SK-N-SH treated with all-trans-retinoic acid at 6 μM for 48 hours (cell line): ENCODE measurements at regions not wholly inside any gene's neighbourhood (a gene's known extent, or its start where the extent isn't known, plus 50 kb on each side); places are given as distances from the start of the nearest gene placed in this dataset.
A peak's percentile ranks its signal among the peaks of the same experiment; 100 is the strongest.

Experiments used
- ATAC-seq: fragments of 200-7000 bp; cut with Tn5 transposase; 3 replicates; pipeline ENCODE4 v1.9.1; 2020; ENCODE audit warnings: mild to moderate bottlenecking, moderate library complexity
- ARNTL ChIP-seq: fragments of 450-650 bp; formaldehyde crosslinking; IDR thresholded peaks from 2 replicates; pipeline ENCODE4 v1.5.0; 2020; ENCODE audit warnings: low read depth, mild to moderate bottlenecking, moderate library complexity, borderline replicate concordance
- BACH2 ChIP-seq: fragments of 250-450 bp; sonication (Bioruptor Pico); IDR thresholded peaks from 2 replicates; pipeline ENCODE4 v1.9.0; 2021; ENCODE audit warnings: mild to moderate bottlenecking, borderline replicate concordance
- CREB5 ChIP-seq: fragments of 250-450 bp; sonication (Bioruptor Pico); IDR thresholded peaks from 2 replicates; pipeline ENCODE4 v1.5.1; 2020; ENCODE audit warnings: low read depth, mild to moderate bottlenecking, moderate library complexity
- CSDC2 ChIP-seq: fragments of 250-450 bp; sonication (Bioruptor Pico); IDR thresholded peaks from 2 replicates; pipeline ENCODE4 v1.5.0; 2020; ENCODE audit warnings: mild to moderate bottlenecking, moderate library complexity
- ESRRG ChIP-seq: fragments of 250-450 bp; sonication (Bioruptor Pico); IDR thresholded peaks from 2 replicates; pipeline ENCODE4 v1.6.1; 2021; ENCODE audit warnings: mild to moderate bottlenecking
- ISL1 ChIP-seq: fragments of 250-450 bp; sonication (Bioruptor Pico); IDR thresholded peaks from 2 replicates; pipeline ENCODE4 v2.1.2; 2022; ENCODE audit warnings: mild to moderate bottlenecking, moderate library complexity
- OSR1 ChIP-seq: fragments of 250-450 bp; sonication (Bioruptor Pico); IDR thresholded peaks from 2 replicates; pipeline ENCODE4 v1.8.0; 2022; ENCODE audit warnings: moderate library complexity, mild to moderate bottlenecking, inconsistent platforms
- POU6F1 ChIP-seq: fragments of 250-450 bp; sonication (Bioruptor Pico); IDR thresholded peaks from 2 replicates; pipeline ENCODE4 v1.8.0; 2021; ENCODE audit warnings: low read depth, mild to moderate bottlenecking, moderate library complexity, borderline replicate concordance
- PPARA ChIP-seq: fragments of 250-450 bp; sonication (Bioruptor Pico); IDR thresholded peaks from 2 replicates; pipeline ENCODE4 v1.5.0; 2020; ENCODE audit warnings: mild to moderate bottlenecking, borderline replicate concordance
- RARB ChIP-seq: fragments of 250-450 bp; sonication (Bioruptor Pico); IDR thresholded peaks from 2 replicates; pipeline ENCODE4 v1.8.0; 2021; ENCODE audit warnings: mild to moderate bottlenecking, moderate library complexity
- SNAI2 ChIP-seq: fragments of 250-450 bp; sonication (Bioruptor Pico); IDR thresholded peaks from 2 replicates; pipeline ENCODE4 v1.5.0; 2020; ENCODE audit warnings: mild to moderate bottlenecking, moderate library complexity
- TCF4 ChIP-seq: fragments of 250-450 bp; sonication (Bioruptor Pico); IDR thresholded peaks from 2 replicates; pipeline ENCODE4 v1.8.0; 2021; ENCODE audit warnings: mild to moderate bottlenecking, moderate library complexity, borderline replicate concordance
- TOX ChIP-seq: fragments of 250-450 bp; sonication (Bioruptor Pico); IDR thresholded peaks from 2 replicates; pipeline ENCODE4 v1.8.0; 2021; ENCODE audit warnings: mild to moderate bottlenecking, moderate library complexity, borderline replicate concordance
- TSHZ2 ChIP-seq: fragments of 250-450 bp; sonication (Bioruptor Pico); IDR thresholded peaks from 2 replicates; pipeline ENCODE4 v1.5.0; 2020; ENCODE audit warnings: mild to moderate bottlenecking, moderate library complexity
- ZC3H10 ChIP-seq: fragments of 250-450 bp; sonication (Bioruptor Pico); IDR thresholded peaks from 2 replicates; pipeline ENCODE4 v1.5.1; 2021; ENCODE audit warnings: mild to moderate bottlenecking, moderate library complexity
- ZFP3 ChIP-seq: fragments of 250-450 bp; sonication (Bioruptor Pico); IDR thresholded peaks from 2 replicates; pipeline ENCODE4 v1.5.0; 2020; ENCODE audit warnings: mild to moderate bottlenecking, moderate library complexity
- ZFP30 ChIP-seq: fragments of 450-650 bp; formaldehyde crosslinking; IDR thresholded peaks from 2 replicates; pipeline ENCODE4 v1.5.0; 2022; ENCODE audit warnings: mild to moderate bottlenecking, moderate library complexity
- ZNF565 ChIP-seq: fragments of 450-650 bp; formaldehyde crosslinking; conservative IDR thresholded peaks from 2 replicates; pipeline ENCODE4 v1.5.0; 2020; ENCODE audit warnings: low read depth, mild to moderate bottlenecking, moderate library complexity
- ZNF70 ChIP-seq: fragments of 450-650 bp; formaldehyde crosslinking; IDR thresholded peaks from 2 replicates; pipeline ENCODE4 v1.5.0; 2020; ENCODE audit warnings: mild to moderate bottlenecking, moderate library complexity
- ZNF8 ChIP-seq: fragments of 450-650 bp; formaldehyde crosslinking; IDR thresholded peaks from 2 replicates; pipeline ENCODE4 v1.5.0; 2020; ENCODE audit warnings: mild to moderate bottlenecking, moderate library complexity
- TF ChIP-seq, protein P1 (sequence below): fragments of 250-450 bp; sonication (Bioruptor Pico); IDR thresholded peaks from 2 replicates; pipeline ENCODE4 v1.5.1; 2021; ENCODE audit warnings: mild to moderate bottlenecking, moderate library complexity

- no peak for ATAC-seq
- TF ChIP-seq ARNTL (CRISPR knock-in tag) (no peak), ISL1 (CRISPR knock-in tag) (no peak), ZNF70 (CRISPR knock-in tag) (no peak), ZFP3 (CRISPR knock-in tag) (no peak), TCF4 (CRISPR knock-in tag) (no peak), RARB (CRISPR knock-in tag) (no peak), BACH2 (CRISPR knock-in tag) (no peak)
- TF ChIP-seq, protein P1, sequence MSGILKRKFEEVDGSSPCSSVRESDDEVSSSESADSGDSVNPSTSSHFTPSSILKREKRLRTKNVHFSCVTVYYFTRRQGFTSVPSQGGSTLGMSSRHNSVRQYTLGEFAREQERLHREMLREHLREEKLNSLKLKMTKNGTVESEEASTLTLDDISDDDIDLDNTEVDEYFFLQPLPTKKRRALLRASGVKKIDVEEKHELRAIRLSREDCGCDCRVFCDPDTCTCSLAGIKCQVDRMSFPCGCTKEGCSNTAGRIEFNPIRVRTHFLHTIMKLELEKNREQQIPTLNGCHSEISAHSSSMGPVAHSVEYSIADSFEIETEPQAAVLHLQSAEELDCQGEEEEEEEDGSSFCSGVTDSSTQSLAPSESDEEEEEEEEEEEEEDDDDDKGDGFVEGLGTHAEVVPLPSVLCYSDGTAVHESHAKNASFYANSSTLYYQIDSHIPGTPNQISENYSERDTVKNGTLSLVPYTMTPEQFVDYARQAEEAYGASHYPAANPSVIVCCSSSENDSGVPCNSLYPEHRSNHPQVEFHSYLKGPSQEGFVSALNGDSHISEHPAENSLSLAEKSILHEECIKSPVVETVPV (CRISPR knock-in tag), result no peak
- TF ChIP-seq, all 23 proteins: peak for 0
These were observed 56.9 kb downstream of the PRR15 start for GRCh38 chr7:29620556-29620930.

GRCh38 chr7:29622335-29623265 is 59.0 kb downstream of the PRR15 start:
- peak; percentile 96 for ATAC-seq
- TF ChIP-seq ISL1 (CRISPR knock-in tag) (peak; percentile 86), TOX (0 out of 2 replicates have a peak, but pooled peaks have one; percentile 67), TSHZ2 (CRISPR knock-in tag) (no peak), ZFP3 (CRISPR knock-in tag) (peak; percentile 35; the same call in 1 of the 2 replicates), POU6F1 (CRISPR knock-in tag) (0 out of 2 replicates have a peak, but pooled peaks have one; percentile 4), ZC3H10 (CRISPR knock-in tag) (peak; percentile 68; the same call in 1 of the 2 replicates)

- TF ChIP-seq BACH2 (CRISPR knock-in tag), result no peak
- TF ChIP-seq ZC3H10 (CRISPR knock-in tag), result no peak
- no peak for TF ChIP-seq ZFP30 (CRISPR knock-in tag)
- no peak for TF ChIP-seq OSR1 (CRISPR knock-in tag)
- TF ChIP-seq ZNF70 (CRISPR knock-in tag), result no peak
- no peak for TF ChIP-seq ZNF8 (CRISPR knock-in tag)
- no peak for TF ChIP-seq CSDC2 (CRISPR knock-in tag)
- no peak for TF ChIP-seq SNAI2 (CRISPR knock-in tag)
- no peak for TF ChIP-seq ZNF565 (CRISPR knock-in tag)
- TF ChIP-seq CREB5 (CRISPR knock-in tag), result no peak
- no peak for TF ChIP-seq PPARA
- no peak for TF ChIP-seq POU6F1 (CRISPR knock-in tag)
- TF ChIP-seq TOX, result no peak
- no peak for TF ChIP-seq ESRRG (CRISPR knock-in tag)
- TF ChIP-seq ARNTL (CRISPR knock-in tag), result no peak
- no peak for TF ChIP-seq TCF4 (CRISPR knock-in tag)
- no peak for TF ChIP-seq RARB (CRISPR knock-in tag)
- ATAC-seq, result no peak
These were observed 60.3 kb downstream of the PRR15 start for GRCh38 chr7:29623973-29624372.
